ENCODE measurements at regions not wholly inside any gene's neighbourhood (a gene's known extent, or its start where the extent isn't known, plus 50 kb on each side); places are given as distances from the start of the nearest gene placed in this dataset.
"Not testable (repeated sequence)": the region's sequence is repeated elsewhere in the genome, so short reads cannot be mapped to it uniquely, and the experiment has no call there.

GRCh38 chr10:29366206-29366605 lies 77.3 kb downstream of the LYZL1 start:
- TF ChIP-seq POLR2A (IDR thresholded peaks at IDR 0.05): not testable (repeated sequence)
- TF ChIP-seq, protein P1, sequence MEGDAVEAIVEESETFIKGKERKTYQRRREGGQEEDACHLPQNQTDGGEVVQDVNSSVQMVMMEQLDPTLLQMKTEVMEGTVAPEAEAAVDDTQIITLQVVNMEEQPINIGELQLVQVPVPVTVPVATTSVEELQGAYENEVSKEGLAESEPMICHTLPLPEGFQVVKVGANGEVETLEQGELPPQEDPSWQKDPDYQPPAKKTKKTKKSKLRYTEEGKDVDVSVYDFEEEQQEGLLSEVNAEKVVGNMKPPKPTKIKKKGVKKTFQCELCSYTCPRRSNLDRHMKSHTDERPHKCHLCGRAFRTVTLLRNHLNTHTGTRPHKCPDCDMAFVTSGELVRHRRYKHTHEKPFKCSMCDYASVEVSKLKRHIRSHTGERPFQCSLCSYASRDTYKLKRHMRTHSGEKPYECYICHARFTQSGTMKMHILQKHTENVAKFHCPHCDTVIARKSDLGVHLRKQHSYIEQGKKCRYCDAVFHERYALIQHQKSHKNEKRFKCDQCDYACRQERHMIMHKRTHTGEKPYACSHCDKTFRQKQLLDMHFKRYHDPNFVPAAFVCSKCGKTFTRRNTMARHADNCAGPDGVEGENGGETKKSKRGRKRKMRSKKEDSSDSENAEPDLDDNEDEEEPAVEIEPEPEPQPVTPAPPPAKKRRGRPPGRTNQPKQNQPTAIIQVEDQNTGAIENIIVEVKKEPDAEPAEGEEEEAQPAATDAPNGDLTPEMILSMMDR (IDR thresholded peaks at IDR 0.05): not testable (repeated sequence)

Measured in right lobe of liver (tissue), 4 donors.